GM18909 (cell line): ENCODE measurements at regions not wholly inside any gene's neighbourhood (a gene's known extent, or its start where the extent isn't known, plus 50 kb on each side); places are given as distances from the start of the nearest gene placed in this dataset.
"Not testable (repeated sequence)": the region's sequence is repeated elsewhere in the genome, so short reads cannot be mapped to it uniquely, and the experiment has no call there.

Source experiments
- ATAC-seq: cut with Tn5 transposase; IDR thresholded peaks from one replicate; pipeline ENCODE4 v1.9.1; 2021; ENCODE audit warnings: mild to moderate bottlenecking; ENCODE audit not compliant: unreplicated experiment, poor library complexity

GRCh38 chr20:6384380-6384779 is 261.6 kb upstream of the FERMT1 start:
- no peak for ATAC-seq

GRCh38 chr20:6381887-6382286 is 259.1 kb upstream of the FERMT1 start:
- no peak for ATAC-seq

GRCh38 chr20:6362245-6362644 is 239.4 kb upstream of the FERMT1 start:
- ATAC-seq = no peak

GRCh38 chr20:6360766-6361165 is 237.9 kb upstream of the FERMT1 start:
- no peak for ATAC-seq

GRCh38 chr20:6355754-6356451 is 233.1 kb upstream of the FERMT1 start:
- no peak for ATAC-seq

GRCh38 chr20:6348908-6349307 is 226.1 kb upstream of the FERMT1 start:
- no peak for ATAC-seq

- no peak for ATAC-seq
Measured at GRCh38 chr20:6347916-6348315, 225.1 kb upstream of the FERMT1 start.

- ATAC-seq = no peak
Measured at GRCh38 chr20:6341491-6341890, 218.7 kb upstream of the FERMT1 start.

GRCh38 chr20:6339176-6339575 is 216.3 kb upstream of the FERMT1 start:
- ATAC-seq = no peak

- ATAC-seq = no peak
Measured at GRCh38 chr20:6333110-6333509, 210.3 kb upstream of the FERMT1 start.

- ATAC-seq = not testable (repeated sequence)
Measured at GRCh38 chr20:6321235-6321634, 198.4 kb upstream of the FERMT1 start.

- ATAC-seq = no peak
Measured at GRCh38 chr20:6311841-6312655, 189.2 kb upstream of the FERMT1 start.

- ATAC-seq = no peak
Measured at GRCh38 chr20:6311097-6311496, 188.3 kb upstream of the FERMT1 start.

- ATAC-seq = no peak
Measured at GRCh38 chr20:6305536-6305935, 182.7 kb upstream of the FERMT1 start.

GRCh38 chr20:6302041-6302440 is 179.2 kb upstream of the FERMT1 start:
- ATAC-seq = no peak

- ATAC-seq = no peak
Measured at GRCh38 chr20:6299456-6299855, 176.6 kb upstream of the FERMT1 start.

- ATAC-seq = no peak
Measured at GRCh38 chr20:6298049-6298448, 175.2 kb upstream of the FERMT1 start.

GRCh38 chr20:6295867-6296256 is 173.0 kb upstream of the FERMT1 start:
- no peak for ATAC-seq

GRCh38 chr20:6295127-6295866 is 172.5 kb upstream of the FERMT1 start:
- ATAC-seq = no peak

GRCh38 chr20:6287471-6287870 is 164.6 kb upstream of the FERMT1 start:
- ATAC-seq = no peak

GRCh38 chr20:6282642-6283041 is 159.8 kb upstream of the FERMT1 start:
- ATAC-seq = no peak
